Mucosa of gallbladder (tissue), 1 donor: ENCODE measurements at regions not wholly inside any gene's neighbourhood (a gene's known extent, or its start where the extent isn't known, plus 50 kb on each side); places are given as distances from the start of the nearest gene placed in this dataset.
"Not testable (repeated sequence)": the region's sequence is repeated elsewhere in the genome, so short reads cannot be mapped to it uniquely, and the experiment has no call there.

Source experiments
- DNase-seq: peaks from one replicate; pipeline ENCODE4 v3.0.0-alpha.2; 2020; ENCODE audit warnings: low spot score
- donor health status: DM: no; HTN: no; CAD: no.

DNA sequence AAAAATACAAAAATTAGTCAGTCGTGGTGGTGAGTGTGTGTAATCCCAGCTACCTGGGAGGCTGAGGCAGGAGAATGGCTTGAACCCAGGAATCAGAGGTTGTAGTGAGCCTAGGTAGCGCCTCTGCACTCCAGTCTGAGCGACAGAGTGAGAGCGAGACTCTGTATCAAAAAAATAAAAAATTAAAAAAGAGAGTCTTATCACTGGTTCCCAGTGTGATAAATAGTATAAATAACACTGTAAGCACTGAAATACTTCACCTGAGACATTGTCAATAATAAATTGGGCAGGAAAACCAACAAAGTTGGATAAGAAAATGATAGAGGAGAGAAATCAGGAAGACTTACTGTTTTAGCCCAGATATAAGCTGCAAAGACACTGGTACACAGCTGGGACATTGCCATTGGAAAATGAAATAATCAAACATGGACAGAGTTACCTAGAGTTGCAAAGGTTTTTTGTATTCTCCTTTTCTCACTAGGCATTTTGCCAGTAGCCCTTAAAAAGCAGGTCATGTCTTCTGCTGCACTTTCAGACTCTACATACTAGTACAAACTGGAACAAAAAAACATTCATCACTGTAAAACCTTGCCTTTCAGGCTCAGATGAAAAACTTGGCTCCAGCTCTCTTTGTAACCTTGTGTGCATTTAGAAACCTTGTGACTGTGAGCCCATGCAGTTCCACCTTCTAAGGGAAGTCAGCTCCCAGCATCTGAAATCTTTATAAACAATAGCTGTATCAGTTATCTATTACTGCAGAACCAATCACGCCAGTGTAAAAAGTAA lies 55.0 kb upstream of the PPP1R2C start:
- no peak for DNase-seq

DNA sequence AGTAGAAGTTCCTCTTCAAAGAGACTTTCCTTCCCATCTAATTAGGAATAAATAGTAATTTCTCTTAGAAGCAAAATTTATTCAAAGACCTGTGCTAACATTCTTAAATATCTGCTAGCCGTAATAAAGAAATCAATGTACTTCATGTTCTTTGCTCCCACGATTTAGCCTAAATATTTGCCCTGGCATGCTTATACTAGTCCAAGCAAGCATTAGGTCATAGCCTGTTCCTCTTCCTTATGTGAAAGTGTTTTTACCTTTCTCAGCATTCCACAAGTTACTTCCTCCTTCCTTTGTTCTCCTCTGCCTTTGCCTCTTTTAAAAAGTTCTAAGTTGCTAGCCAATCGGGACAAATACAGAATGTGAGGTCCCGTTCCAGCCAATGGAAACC lies 55.6 kb upstream of the PPP1R2C start:
- not testable (repeated sequence) for DNase-seq

- no peak for DNase-seq
Observed at GRCh38 chrX:42837101-42837726, 59.3 kb upstream of the PPP1R2C start.

GRCh38 chrX:42837747-42838146 lies 59.8 kb upstream of the PPP1R2C start:
- DNase-seq: no peak

GRCh38 chrX:42839632-42840031 lies 61.7 kb upstream of the PPP1R2C start:
- no peak for DNase-seq

- DNase-seq: no peak
Observed at GRCh38 chrX:42846741-42847140, 68.8 kb upstream of the PPP1R2C start.

DNA sequence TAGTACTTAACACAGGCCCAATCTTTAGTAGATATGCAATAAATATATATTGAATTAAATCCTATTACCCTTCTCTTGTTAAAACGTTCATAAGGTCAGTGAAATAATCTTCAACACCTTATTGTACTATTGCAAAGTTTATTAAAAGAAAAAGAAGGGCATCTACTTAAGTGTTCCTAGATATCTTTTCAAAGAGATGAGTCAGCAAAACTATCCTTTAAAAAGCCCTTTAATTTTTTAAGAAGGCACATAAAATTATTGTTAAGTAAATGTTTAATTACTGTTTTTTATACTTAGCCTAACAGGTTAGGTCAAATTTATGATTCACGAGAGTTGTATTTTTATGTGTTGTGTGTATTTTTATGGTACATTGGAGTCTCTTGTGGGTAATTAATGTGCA lies 77.3 kb upstream of the PPP1R2C start:
- no peak for DNase-seq

- DNase-seq: no peak
Observed at GRCh38 chrX:42857766-42858165, 79.8 kb upstream of the PPP1R2C start.

DNA sequence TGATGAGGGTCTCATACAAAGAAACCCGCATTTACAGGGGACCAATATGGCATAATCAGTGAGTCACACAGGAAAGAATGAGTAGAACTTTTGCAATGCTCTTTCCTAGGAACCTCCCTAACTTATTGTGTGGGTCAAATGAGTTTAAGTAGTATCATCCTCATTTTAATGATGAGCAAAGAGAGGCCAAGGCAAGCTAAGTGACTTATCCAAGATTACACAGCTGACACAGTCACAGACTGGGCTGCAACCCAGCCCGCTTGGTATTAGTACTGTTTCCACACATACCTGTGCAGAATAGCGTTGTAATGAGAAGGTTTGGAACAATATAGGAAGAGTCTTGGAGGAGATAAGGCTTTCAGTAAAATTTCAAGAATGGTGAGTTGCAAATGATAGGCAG lies 91.0 kb upstream of the PPP1R2C start:
- no peak for DNase-seq

DNA sequence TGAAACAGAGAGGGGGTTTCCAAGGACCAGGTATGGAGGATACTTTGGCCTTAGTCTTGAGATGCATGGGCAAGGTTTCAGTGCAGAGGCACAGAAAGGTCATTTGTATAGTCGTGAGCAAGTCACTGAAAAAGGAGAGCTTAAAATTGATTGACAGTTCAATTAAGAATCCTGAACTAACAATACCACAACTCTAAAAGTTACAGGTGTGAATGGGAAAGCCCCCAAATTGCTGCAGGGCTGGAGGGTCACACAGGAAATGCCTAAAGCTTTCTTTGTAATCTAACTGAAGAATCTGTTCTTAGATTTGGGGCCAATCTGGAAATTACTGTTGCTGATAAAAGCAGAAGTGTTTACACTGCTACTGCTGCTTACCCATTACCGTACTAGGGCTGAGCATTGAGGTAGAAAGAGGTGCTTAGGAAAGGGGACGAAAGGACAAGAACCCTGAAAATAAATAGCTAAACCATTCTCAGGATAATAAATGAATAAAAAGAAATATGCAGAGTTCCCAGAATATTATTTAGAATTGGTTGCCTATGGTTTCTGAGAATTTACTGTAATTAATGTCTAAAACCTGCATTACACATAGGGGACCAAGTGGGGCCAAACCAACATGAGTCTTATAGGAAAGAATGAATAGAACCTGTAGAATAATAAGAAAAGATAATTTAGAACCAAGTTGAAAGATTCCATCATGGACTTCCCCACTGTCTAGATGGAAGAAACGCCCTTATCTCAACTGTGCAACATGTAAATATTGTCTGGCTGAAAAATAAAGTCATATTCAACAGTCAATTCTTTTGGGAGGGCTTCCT lies 91.9 kb upstream of the PPP1R2C start:
- DNase-seq: no peak

DNA sequence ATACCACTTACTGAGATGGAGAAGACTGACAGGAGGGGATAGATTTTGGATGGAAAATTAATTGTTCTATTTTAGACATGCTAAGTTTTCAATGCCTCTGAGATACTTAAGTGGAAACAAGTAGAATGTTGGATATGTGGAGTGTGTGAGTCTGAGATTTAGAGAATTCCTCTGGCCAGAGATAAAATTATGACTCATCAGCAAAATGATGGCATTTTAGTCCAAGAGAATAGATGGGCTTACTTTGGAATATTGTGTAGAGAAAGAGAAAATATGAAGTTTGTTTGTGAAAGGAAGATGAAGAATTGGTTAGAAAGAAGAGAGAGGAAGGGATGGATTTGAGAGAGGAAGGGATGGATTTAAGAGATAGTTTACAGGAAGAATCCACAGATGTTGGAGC lies 108.6 kb upstream of the PPP1R2C start:
- DNase-seq: no peak

- no peak for DNase-seq
Observed at GRCh38 chrX:42900947-42901346, 123.0 kb upstream of the PPP1R2C start.

DNA sequence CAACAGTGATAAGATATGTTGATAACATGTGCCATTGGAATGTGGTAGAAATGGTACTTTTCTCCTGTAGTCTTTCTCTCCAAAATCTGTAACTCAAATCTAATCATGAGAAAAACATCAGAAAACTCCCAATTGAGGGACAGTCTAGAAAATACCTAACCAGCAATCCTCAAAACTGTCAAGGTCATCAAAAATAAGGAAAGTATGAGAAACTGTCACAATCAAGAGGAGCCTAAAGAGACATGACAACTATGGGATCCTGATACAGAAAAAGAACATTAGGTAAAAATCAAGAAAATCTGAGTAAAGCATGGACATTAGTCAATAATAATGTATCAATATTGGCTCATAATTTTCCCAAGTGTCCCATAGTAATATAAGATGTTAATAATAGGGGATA lies 124.5 kb upstream of the PPP1R2C start:
- DNase-seq: no peak

DNA sequence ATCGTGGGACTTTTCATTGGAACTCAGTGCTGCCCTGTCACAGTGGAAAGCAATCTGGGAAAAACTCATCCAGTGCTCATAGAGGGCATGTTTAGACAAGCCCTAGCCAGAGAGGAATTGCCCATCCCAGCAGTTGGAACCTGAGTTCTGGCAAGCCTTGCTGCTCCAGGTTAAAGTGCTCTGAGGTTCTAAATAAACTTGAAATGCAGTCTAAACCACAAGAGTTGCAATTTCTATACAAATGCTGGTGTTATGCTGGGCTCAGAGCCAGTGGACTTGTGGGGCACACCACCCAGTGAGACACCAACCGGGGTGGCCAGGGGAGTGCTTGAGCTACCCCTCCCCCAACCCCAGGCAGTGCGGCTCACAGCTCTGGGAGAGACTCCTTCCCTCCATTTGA lies 142.8 kb upstream of the PPP1R2C start:
- no peak for DNase-seq

- no peak for DNase-seq
Observed at GRCh38 chrX:42930071-42930470, 152.1 kb upstream of the PPP1R2C start.

DNA sequence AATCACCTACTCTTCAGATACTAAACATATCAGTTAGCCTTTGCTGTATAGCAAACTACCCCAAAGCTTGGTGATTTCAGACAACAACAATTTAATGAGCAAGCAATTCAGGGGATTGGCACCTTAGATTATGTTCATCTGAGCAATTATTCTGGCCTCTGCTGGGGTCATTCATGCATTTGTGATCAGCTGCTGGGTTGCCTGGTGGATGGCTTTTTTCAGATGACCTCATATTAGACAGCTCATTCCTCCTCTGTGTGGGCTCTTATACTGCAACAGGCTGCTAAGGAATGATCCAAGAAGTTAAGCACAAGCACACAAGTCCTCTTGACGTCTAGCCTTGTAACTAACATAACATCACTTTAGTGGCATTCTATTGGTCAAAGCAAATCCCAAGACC lies 153.0 kb upstream of the PPP1R2C start:
- no peak for DNase-seq

DNA sequence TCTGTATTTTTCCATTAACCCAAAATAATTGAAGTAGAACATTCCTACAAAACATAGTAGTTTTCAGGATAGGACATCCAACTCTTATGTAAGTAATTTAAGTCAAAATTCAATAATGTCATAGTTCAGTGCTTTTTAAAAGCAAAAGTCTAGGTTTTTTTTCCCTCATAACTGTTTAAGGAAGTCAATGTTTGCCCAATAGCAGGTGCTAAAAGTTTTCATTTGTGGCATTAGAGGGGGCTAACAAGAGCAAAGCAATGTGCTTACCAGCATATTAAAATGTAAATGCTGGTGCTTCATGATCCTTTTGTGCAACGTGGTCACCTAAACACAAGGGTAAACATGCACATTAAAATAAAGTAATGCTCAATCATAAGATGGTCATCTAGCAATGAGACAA lies 155.2 kb upstream of the PPP1R2C start:
- DNase-seq: no peak

DNA sequence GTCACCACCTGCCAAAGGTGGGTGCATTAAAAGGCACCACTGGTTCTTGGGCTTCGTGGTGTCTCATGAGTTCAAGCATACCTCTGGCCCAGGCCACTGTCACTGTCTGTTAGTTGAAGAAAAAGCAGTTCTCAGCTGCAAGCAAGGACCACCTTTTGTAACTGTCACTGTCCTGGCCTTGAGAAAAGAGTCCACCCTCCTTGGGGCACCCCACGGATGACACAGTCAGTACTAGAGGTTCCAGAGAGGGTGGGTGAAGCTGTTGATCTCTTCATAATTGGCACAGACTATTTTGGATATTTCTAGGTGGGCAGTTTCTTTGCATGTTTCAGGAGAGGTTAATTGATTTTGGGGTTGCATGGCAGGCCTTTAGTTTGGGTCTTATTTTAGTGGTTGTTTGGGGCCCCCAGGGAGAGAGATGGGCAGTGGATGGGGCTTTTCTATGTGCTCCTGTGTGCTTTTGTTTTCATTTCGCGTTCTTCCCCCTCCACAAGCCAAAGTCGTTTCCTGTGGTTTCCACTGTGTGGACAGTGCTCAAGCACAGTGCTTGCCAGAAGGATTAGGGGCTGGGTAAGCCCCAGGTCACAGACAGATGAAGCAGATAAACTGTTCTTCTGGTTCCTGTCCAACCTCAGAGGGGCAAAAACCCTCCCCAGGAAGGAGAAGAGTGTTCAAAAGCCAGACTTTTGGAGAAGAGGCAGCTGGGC lies 156.2 kb upstream of the PPP1R2C start:
- DNase-seq: no peak

DNA sequence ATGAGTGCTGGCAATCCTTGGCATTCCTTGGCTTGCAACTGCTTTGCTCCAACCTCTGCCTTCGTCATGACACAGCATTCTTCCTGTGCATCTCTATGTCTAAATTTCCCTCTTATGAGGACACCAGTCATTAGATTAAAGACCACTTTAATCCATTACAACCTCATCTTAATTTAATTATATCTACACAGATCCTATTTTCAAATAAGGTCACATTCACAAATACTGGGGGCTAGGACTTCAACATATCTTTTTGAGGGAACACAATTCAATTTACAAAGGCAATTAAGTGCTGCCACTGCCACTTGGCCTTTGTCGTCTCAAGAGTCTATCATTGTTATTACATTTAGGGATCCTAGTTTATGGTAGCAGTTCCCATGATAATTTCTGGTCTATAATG lies 163.7 kb upstream of the PPP1R2C start:
- DNase-seq: no peak

DNA sequence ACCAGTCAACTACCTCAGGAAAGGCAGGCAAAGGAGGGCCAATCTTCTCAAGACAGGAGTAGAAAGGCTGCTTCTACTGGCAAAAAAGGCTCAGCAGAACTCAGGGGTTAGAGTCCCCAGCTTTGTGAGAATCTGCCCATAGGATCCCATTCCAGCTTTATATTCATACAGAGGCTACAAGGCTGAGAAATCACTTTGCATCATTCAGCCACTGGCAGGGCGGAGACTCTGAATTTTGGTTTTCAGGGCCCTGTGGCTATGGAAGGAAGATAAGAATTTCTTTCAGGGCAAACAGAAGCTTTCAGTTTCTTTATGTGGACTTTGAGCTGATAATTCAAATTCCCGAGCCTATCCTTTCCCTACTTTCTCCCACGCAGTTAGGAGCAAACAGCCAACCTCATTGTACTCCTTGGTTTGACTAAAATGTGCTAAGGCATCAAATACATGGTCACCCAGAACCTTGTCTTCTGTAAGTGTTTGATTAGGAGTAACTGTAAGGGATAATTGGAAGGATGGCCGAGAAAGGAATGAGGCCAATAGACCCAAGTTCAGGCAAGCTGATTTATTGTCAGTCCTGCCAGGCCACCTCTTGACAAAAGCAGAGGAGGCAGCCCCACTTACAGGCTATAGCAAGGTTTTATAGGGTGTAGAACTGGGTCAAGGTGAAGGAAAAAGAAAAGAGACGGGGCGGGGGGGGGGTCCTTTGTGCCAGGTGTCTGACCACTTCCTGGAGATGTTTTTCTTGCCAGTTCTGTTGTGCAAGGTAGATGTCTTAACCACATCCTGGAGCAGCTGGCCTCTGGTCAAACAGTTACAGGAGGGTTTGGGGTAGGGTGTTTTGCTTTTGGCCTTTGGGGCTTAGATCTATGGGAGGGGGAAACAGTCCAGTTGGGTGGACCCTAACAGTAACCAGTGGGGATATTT lies 165.3 kb upstream of the PPP1R2C start:
- no peak for DNase-seq

GRCh38 chrX:42944381-42944998 lies 166.5 kb upstream of the PPP1R2C start:
- no peak for DNase-seq
